Breast epithelium (tissue), 4 donors: ENCODE measurements at regions not wholly inside any gene's neighbourhood (a gene's known extent, or its start where the extent isn't known, plus 50 kb on each side); places are given as distances from the start of the nearest gene placed in this dataset.

Experiments used
- DNase-seq, 2 donors: peaks; one replicate each; pipeline ENCODE4 v3.0.0-alpha.2; 2019; ENCODE audit warnings: low spot score in 2 of 2
- H3K27ac ChIP-seq, 2 donors: fragments of 200-600 bp; sonication (generic) in 1 of 2; one replicate each; pipeline ENCODE4 v1.5.1; 2016 to 2019; ENCODE audit warnings: mild to moderate bottlenecking in 1 of 2
- H3K27me3 ChIP-seq, 2 donors: fragments of 200-600 bp; sonication (generic) in 1 of 2; one replicate each; pipeline versions ENCODE4 v1.5.1 to v1.6.0; 2017 to 2019; ENCODE audit warnings: control low read depth in 1 of 2, mild to moderate bottlenecking in 1 of 2
- H3K36me3 ChIP-seq: fragments of 200-600 bp; one replicate; pipeline ENCODE4 v1.5.1; 2019
- H3K4me1 ChIP-seq, 2 donors: fragments of 200-600 bp; sonication (generic); one replicate each; pipeline ENCODE4 v1.5.1; 2016 to 2019; ENCODE audit warnings: control low read depth in 1 of 2
- H3K4me3 ChIP-seq, 3 donors: fragments of 200-600 bp; sonication (generic); 1 replicate in 2 of 3; 2 replicates in 1 of 3; pipeline ENCODE4 v1.5.1; 2016 to 2019; ENCODE audit warnings: mild to moderate bottlenecking in 3 of 3, moderate library complexity in 2 of 3
- H3K9me3 ChIP-seq, 2 donors: fragments of 200-600 bp; sonication (generic) in 1 of 2; one replicate each; pipeline ENCODE4 v1.5.1; 2016 to 2019; ENCODE audit warnings: control low read depth in 1 of 2
- CTCF ChIP-seq, 3 donors: fragments of 450-650 bp; IDR thresholded peaks; one replicate each; pipeline ENCODE4 v1.5.1; 2016 to 2017; ENCODE audit warnings: antibody characterized with exemption in 3 of 3, mild to moderate bottlenecking in 3 of 3, moderate library complexity in 3 of 3
- POLR2A ChIP-seq: fragments of 450-650 bp; IDR thresholded peaks from one replicate; pipeline ENCODE4 v1.6.1; 2016; ENCODE audit warnings: antibody characterized with exemption, mild to moderate bottlenecking, moderate library complexity
- POLR2AphosphoS5 ChIP-seq, 3 donors: sonication (generic); formaldehyde crosslinking; IDR thresholded peaks; one replicate each; pipeline ENCODE4 v1.6.1; 2017; ENCODE audit warnings: antibody characterized with exemption in 3 of 3
- intact Hi-C: fragments of 100-400 bp; cut with DNase I; formaldehyde crosslinking; loops from one replicate; pipeline ENCODE4 v1.15.1; 2023; ENCODE audit warnings: low total_unique reads

GRCh38 chr12:34292736-34293625 lies 270.7 kb downstream of the ALG10 start:
- no peaks in the 10 kb centered on the region for H3K36me3 ChIP-seq
- H3K27me3 ChIP-seq: no peaks in the 10 kb centered on the region

GRCh38 chr12:34294137-34294536 lies 271.8 kb downstream of the ALG10 start:
- H3K36me3 ChIP-seq: no peaks in the 10 kb centered on the region
- DNase-seq: peak in 1 of 2 donors; percentile 37
- no peaks in the 10 kb centered on the region for H3K4me1 ChIP-seq
- intact Hi-C loops: no loop called here
- peaks cover 63 to 79% of the 10 kb centered on the region in 2 donors for H3K9me3 ChIP-seq
- H3K27ac ChIP-seq: no peak overlapping the region
- TF ChIP-seq POLR2A (no peak), POLR2AphosphoS5 (IDR thresholded peaks at IDR 0.05) (no peak), CTCF (IDR thresholded peaks at IDR 0.05) (no peak)
- H3K4me3 ChIP-seq: no peak overlapping the region
- H3K27me3 ChIP-seq: no peaks in the 10 kb centered on the region

More at GRCh38 chr12:34292736-34293625, 270.7 kb downstream of the ALG10 start:
- Histone ChIP-seq H3K9me3 (peaks cover 65 to 80% of the 10 kb centered on the region in 2 donors), H3K27ac (no peak overlapping the region), H3K4me3 (no peak overlapping the region), H3K4me1 (no peaks in the 10 kb centered on the region)
- intact Hi-C loops: no loop called here
- no peak for DNase-seq
- TF ChIP-seq CTCF (IDR thresholded peaks at IDR 0.05): no peak
- no peak for TF ChIP-seq POLR2AphosphoS5 (IDR thresholded peaks at IDR 0.05)
- no peak for TF ChIP-seq POLR2A

DNA sequence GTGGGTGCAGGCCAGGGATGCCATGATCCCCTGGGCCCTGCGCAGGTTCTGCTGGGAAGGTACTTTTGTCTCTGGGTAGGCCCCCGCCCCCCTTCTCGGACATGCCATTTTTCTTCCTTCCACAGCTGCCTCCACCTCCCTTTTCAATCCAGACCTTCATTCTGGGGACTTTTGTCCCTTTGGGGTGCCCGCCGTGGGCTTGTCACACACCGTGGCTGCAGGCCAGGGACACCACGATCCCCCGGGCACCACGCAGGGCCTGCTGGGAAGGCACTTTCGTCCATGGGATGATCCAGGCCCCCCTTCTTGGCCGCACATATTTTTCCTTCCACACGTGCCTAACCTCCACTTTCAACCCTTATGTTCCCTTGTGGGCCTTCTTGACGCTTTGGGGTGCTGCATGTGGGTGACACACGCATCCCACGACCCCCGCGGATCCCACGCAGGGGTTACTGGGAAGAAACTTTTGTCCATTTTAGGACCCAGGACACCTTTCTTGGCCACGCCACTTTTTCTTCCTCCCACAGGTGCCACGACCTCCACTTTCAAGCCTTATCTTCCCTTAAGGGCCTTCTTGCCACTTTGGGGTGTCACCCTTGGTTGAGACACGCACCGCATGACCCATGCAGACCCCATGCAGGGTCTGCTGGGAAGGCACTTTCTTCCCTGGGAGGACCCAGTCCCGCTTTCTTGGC lies 272.5 kb downstream of the ALG10 start:
- no peaks in the 10 kb centered on the region for H3K27me3 ChIP-seq
- no peaks in the 10 kb centered on the region for H3K36me3 ChIP-seq
- peak in 1 of 2 donors; percentile 28 for DNase-seq
- intact Hi-C loops: no loop called here
- no peak overlapping the region for H3K27ac ChIP-seq
- TF ChIP-seq POLR2AphosphoS5 (IDR thresholded peaks at IDR 0.05): no peak
- TF ChIP-seq CTCF (IDR thresholded peaks at IDR 0.05): no peak
- TF ChIP-seq POLR2A: no peak
- H3K4me3 ChIP-seq: no peak overlapping the region
- H3K9me3 ChIP-seq: peaks cover 61 to 79% of the 10 kb centered on the region in 2 donors
- no peaks in the 10 kb centered on the region for H3K4me1 ChIP-seq

DNA sequence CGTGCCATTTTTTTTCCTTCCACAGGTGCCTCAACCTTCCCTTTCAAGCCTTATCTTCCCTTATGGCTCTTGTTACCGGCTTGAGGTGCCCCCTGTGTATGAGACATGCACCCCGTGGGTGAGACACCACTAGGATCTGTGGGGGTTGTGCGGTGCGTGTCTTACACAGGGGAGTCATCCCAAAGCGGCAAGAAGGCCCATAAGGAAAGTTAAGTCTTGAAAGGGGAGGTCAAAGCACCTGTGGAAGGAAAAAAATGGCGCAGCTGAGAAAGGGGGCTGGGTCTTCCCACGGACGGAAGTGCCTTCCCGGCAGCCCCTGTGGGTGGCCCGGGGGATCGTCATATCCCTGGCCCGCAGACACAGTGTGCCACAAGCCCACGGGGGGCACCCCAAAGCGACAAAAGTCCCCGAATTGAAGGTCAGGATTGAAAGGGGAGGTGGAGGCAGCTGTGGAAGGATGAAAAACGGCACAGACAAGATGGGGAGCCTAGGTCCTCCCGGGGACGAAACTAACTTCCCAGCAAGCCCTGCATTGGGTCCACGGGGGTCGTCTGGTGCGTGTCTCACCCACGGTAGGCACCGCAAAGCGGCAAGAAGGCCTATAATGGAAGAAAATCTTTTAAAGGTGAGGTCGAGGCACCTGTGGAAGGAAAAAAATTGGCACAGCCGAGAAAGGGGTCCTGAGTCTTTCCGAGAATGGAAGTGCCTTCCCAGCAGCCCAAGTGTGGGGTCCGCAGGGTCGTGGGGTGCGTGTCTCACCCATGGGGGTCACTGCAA lies 273.3 kb downstream of the ALG10 start:
- no peak overlapping the region for H3K4me3 ChIP-seq
- H3K27ac ChIP-seq: no peak overlapping the region
- H3K36me3 ChIP-seq: no peaks in the 10 kb centered on the region
- intact Hi-C loops: no loop called here
- DNase-seq: peak in 1 of 2 donors; percentile 36
- TF ChIP-seq POLR2A (no peak), CTCF (IDR thresholded peaks at IDR 0.05) (no peak), POLR2AphosphoS5 (IDR thresholded peaks at IDR 0.05) (no peak)
- H3K9me3 ChIP-seq: peaks cover 61 to 79% of the 10 kb centered on the region in 2 donors
- no peaks in the 10 kb centered on the region for H3K4me1 ChIP-seq
- no peaks in the 10 kb centered on the region for H3K27me3 ChIP-seq
